ENCODE measurements at regions not wholly inside any gene's neighbourhood (a gene's known extent, or its start where the extent isn't known, plus 50 kb on each side); places are given as distances from the start of the nearest gene placed in this dataset.
"Not testable (repeated sequence)": the region's sequence is repeated elsewhere in the genome, so short reads cannot be mapped to it uniquely, and the experiment has no call there.

DNA sequence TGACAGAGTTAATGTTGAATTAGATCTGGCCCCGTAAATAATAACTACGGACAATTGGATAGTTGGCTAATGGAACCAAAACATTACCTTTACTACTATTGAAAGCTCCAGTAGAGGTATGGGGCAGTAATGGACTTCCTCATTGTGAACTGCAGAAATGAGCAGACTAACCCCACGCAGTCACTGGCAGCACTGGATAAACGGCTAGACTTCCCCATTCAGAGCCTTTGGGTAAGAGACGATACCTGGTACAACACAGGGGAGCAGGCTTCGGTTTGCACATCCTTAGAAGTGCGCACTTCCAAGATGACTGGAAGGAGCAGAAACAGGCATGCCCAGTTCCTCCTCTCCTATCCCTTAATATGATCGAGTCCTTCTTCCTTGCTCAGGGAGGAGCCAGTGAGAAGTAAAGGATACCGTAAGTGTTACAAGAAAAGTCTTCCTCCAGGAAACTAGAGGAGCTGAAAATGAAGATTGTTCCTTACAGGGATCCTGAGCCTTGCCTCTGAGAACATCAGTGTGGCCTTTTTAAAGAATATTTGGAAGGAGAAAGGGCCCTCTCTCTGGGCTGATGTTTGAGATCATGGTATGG, 100.5 kb upstream of the NECTIN3 start:
- no peaks in the 10 kb centered on the region for H3K9me3 Mint-ChIP-seq
- intact Hi-C loops (cut with micrococcal nuclease): no loop called here
- no peak for DNase-seq
- no peaks in the 10 kb centered on the region for H3K36me3 Mint-ChIP-seq (ENCODE audit: low read depth)
- H3K27me3 Mint-ChIP-seq: peaks cover under 1% of the 10 kb centered on the region
- no peak overlapping the region for H3K27ac Mint-ChIP-seq
- H3K4me1 Mint-ChIP-seq: no peaks in the 10 kb centered on the region
- no peak overlapping the region for H3K4me3 Mint-ChIP-seq

DNA sequence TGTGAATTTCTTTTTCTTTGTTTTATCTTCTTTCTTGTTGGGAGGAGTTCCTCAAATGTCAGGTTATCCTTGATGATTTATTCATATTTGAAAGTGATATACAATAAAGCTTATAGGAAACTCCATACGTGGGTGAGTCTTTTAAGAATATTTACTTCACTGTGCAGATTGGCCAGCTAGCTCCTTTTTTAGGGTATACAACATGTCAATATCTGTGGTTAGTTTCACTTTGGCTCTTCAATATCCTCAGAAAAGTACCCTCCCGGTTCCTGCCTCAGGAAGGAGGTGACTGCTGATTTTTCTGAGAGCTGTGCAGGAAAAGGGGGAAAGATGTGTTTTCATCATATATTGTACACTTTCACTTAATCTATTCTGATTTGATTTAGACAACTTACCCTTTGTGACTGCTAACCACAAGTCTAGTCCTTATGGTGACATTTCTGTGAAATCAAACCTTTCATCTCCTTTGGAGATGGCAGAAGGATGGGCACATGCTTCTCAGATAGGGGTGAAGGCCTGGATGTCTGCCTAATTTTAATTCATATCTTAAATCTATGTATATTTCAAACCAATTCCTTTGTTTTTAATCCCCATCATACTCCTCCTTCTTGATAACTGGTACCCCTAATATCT, 98.2 kb upstream of the NECTIN3 start:
- Mint-ChIP-seq H3K4me1 (no peaks in the 10 kb centered on the region), H3K27me3 (peaks cover 5% of the 10 kb centered on the region), H3K9me3 (no peaks in the 10 kb centered on the region), H3K36me3 (ENCODE audit: low read depth) (no peaks in the 10 kb centered on the region), H3K4me3 (no peak overlapping the region), H3K27ac (no peak overlapping the region)
- intact Hi-C loops (cut with micrococcal nuclease): no loop called here
- no peak for DNase-seq

DNA sequence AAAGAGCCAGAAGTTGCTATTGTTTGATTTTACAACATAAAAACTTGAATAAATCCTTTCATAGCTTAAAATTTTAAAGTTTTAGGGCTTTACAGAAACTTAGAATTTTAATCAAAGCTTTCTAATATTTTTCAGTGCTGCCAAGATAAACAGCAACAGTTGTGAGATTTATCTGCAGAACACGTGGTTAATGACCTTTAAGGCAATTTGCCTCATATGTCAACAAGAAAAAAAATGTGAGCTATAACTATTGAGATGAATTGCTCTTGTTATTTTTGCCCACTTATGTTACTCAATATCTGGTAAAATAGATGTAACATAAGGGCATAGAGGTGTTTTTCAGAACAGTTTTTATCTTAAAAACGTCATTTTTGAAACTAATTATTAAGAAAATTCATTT, 96.7 kb upstream of the NECTIN3 start:
- Mint-ChIP-seq H3K9me3 (no peaks in the 10 kb centered on the region), H3K4me3 (no peak overlapping the region), H3K27ac (no peak overlapping the region), H3K4me1 (no peaks in the 10 kb centered on the region), H3K27me3 (peaks cover 5% of the 10 kb centered on the region), H3K36me3 (ENCODE audit: low read depth) (no peaks in the 10 kb centered on the region)
- intact Hi-C loops (cut with micrococcal nuclease): no loop called here
- DNase-seq: no peak

DNA sequence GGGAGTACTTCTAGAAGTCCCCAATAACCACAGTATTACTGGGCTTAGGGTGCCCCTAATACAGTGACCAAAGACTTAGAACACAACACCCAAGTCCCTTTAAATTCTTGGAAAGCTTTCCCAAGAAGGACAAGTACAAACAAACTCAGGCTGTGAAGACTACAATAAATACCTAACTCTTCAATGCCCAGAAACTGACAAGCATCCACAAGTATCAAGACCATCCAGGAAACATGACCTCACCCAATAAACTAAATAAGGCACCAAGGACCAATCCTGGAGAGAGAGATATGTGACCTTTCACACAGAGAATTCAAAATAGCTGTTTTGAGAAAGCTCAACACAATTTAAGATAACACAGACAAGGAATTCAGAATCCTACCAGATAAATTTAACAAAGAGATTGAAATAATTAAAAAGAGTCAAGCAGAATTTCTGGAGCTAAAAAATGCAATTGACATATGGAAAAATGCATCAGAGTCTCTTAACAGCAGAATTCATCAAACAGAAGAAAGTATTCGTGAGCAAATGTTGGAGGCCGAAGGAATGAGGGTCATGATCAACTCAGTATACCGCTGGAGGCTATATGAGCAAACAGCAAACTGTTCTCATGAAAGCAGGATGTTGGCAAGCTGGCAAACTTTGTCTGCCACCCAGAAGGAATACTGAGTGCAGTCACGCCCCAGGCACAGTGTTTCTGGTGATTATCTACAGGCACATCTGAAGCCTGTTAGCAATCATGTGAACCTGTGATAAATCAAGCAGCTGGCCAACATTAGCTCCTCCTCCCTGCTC, 87.0 kb upstream of the NECTIN3 start:
- intact Hi-C loops (cut with micrococcal nuclease): no loop called here
- Mint-ChIP-seq H3K27me3 (peaks cover 9% of the 10 kb centered on the region), H3K9me3 (peaks cover 9% of the 10 kb centered on the region), H3K27ac (no peak overlapping the region), H3K4me1 (no peaks in the 10 kb centered on the region), H3K4me3 (no peak overlapping the region), H3K36me3 (ENCODE audit: low read depth) (no peaks in the 10 kb centered on the region)
- DNase-seq: no peak

DNA sequence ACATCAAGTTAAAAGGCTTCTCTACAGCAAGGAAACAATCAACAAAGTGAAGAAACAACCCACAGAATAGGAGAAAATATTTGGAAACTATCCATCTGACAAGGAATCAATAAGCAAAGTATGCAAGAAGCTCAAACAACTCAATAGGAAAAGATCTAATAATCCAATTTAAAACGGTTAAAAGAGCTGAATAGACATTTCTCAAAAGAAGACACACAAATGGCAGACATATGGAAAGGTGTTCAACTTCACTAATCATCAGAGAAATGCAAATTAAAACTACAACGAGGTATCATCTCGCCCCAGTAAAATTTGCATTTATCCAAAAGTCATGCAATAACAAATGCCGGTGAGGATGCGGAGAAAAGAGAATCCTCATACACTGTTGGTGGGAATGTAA, 82.2 kb upstream of the NECTIN3 start:
- H3K27me3 Mint-ChIP-seq: peaks cover 10% of the 10 kb centered on the region
- no peaks in the 10 kb centered on the region for H3K4me1 Mint-ChIP-seq
- intact Hi-C loops (cut with micrococcal nuclease): no loop called here
- H3K36me3 Mint-ChIP-seq (ENCODE audit: low read depth): no peaks in the 10 kb centered on the region
- no peak overlapping the region for H3K27ac Mint-ChIP-seq
- no peak for DNase-seq
- peaks cover 9% of the 10 kb centered on the region for H3K9me3 Mint-ChIP-seq
- H3K4me3 Mint-ChIP-seq: no peak overlapping the region

DNA sequence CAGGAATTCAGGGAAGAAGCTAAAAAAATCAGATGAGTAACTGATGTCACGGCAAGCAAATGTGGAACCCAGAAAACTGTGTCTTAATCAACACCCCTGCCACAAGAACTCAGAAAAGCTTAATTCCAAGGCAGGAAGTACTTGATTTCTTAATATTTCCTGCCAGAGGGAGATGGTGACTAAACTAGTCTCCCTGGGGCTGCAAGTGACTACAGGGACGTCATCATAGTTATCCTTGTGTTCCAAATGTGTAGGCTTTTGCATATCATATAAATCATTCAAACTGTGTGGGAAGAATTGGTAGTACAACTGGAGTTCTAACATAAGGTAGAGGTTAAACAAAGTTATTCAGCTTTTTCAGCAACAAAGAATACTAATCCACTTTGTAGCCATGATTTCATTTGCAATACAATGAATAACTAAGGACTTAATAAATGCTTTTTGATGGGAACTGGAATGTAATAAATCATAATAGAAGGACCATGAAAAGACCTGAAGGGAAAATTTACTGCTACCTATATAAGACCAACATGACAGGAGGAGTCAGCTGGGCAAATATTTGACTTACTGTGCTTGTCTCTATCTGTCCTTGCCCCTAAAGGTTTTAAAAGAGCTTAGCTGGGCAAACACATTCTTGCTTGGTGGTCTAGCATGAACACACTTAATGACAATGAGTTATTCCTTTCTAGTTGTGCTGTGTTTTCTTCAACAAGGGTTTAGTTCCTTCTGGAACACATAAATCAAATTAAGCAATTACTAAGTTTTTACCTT, 76.0 kb upstream of the NECTIN3 start:
- no peaks in the 10 kb centered on the region for H3K9me3 Mint-ChIP-seq
- H3K4me1 Mint-ChIP-seq: no peaks in the 10 kb centered on the region
- no peak for DNase-seq
- intact Hi-C loops (cut with micrococcal nuclease): no loop called here
- peaks cover 3% of the 10 kb centered on the region for H3K27me3 Mint-ChIP-seq
- no peak overlapping the region for H3K27ac Mint-ChIP-seq
- H3K36me3 Mint-ChIP-seq (ENCODE audit: low read depth): no peaks in the 10 kb centered on the region
- H3K4me3 Mint-ChIP-seq: no peak overlapping the region

DNA sequence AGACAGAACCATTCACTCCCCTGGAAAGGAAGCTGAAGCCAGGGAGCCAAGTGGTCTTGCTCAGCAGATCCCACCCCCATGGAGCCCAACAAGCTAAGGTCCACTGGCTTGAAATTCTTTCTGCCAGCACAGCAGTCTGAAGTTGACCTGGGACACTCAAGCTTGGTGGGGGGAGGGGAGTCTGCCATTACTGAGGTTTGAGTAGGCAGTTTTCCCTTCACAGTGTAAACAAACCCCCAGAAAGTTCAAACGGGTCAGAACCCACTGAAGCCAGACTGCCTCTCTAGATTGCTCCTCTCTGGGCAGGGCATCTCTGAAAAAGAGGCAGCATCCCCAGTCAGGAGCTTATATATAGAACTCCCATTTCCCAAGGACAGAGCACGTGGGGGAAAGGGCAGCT, 72.8 kb upstream of the NECTIN3 start:
- H3K4me3 Mint-ChIP-seq; intact Hi-C loops (cut with micrococcal nuclease); H3K9me3 Mint-ChIP-seq; DNase-seq; H3K4me1 Mint-ChIP-seq; H3K27ac Mint-ChIP-seq; H3K36me3 Mint-ChIP-seq (ENCODE audit: low read depth); H3K27me3 Mint-ChIP-seq: not testable (repeated sequence)

DNA sequence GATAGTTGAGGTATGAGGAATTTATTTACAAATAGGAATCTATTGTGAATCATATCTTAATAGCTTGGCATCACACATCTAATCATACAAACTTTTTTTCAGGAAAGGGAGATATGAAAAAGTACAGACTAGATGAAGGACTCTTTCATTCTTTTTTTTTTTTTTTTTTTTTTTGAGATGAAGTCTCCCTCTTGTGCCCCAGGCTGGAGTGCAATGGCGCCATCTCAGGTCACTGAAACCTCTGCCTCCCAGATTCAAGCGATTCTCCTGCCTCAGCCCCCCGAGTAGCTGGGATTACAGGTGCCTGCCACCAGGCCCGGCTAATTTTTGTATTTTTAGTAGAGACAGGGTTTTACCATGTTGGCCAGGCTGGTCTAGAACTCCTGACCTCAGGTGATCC, 65.1 kb upstream of the NECTIN3 start:
- H3K9me3 Mint-ChIP-seq; DNase-seq; H3K27ac Mint-ChIP-seq; H3K4me1 Mint-ChIP-seq; H3K4me3 Mint-ChIP-seq; H3K36me3 Mint-ChIP-seq (ENCODE audit: low read depth); intact Hi-C loops (cut with micrococcal nuclease): not testable (repeated sequence)
- peaks cover 11% of the 10 kb centered on the region for H3K27me3 Mint-ChIP-seq

DNA sequence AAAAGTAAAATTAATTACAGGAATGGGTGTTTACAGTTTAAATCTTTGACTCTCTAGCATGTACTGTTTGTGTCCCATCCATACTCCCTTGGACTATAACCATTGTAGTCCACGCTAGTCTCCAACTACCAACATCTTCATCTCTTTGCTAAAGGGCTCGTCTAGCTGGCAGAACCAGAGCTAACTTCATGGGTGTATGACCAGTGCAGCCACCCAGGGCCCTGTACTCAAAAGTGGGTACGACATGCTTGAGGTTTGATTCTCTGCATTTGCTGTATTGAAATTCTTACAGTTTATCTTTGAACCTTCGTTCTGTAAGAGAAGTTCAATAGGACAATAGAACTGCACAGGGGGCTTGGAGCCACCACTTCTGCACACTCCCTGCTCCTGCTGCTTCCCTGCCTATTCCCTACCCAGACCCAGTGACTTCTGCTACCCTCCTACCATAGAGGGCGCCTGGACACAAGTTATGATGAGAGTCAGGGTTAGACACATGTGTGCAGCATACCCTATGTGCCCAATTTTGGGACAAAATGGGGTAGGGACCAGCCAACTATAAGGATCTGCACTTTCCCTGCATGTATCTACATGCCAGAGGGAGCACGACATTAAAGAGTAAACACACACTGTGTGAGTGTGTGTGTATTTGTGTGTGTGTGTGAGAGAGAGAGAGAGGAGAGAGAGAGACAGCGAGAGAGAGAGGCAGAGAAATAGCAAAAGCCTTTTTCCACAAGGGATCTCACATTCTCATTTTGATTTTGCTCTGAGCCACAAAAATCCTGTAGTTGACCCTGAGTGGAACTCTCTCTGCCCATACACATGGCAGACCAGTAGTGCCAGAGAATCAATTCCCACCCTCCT, 59.0 kb upstream of the NECTIN3 start:
- no peaks in the 10 kb centered on the region for H3K9me3 Mint-ChIP-seq
- H3K27me3 Mint-ChIP-seq: peaks cover 8% of the 10 kb centered on the region
- no peak overlapping the region for H3K27ac Mint-ChIP-seq
- peaks cover 2% of the 10 kb centered on the region for H3K4me1 Mint-ChIP-seq
- H3K4me3 Mint-ChIP-seq: no peak overlapping the region
- intact Hi-C loops (cut with micrococcal nuclease): no loop called here
- H3K36me3 Mint-ChIP-seq (ENCODE audit: low read depth): no peaks in the 10 kb centered on the region
- DNase-seq: no peak
